ENCODE measurements at regions not wholly inside any gene's neighbourhood (a gene's known extent, or its start where the extent isn't known, plus 50 kb on each side); places are given as distances from the start of the nearest gene placed in this dataset.

DNA sequence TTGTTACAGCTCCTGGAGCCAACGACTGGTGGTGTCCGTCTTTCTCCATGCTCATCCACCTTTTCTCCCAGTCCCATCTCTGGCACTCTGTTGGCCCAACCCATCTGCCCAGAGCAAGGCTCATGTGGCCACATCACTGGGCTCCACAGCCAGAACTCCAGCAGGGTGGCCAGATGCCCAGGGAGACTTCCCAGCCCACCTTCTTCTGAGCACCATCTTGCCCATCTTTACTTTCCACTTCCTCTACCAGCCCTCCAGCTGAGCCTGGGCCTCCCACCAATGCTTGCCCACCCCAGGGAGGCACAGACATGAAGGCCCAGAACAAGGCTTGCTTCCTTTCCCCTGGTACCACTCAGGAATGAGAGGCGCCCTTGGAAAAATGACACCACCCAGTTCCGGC is 116.8 kb downstream of the BUD13 start:
- H3K9ac ChIP-seq (ENCODE audit: low read depth in 1 of 2, low read length in 2 of 2) = no peak overlapping the region
- 67% methylated on average over 4 of the region's 4 CpGs for WGBS
- H3K27ac ChIP-seq (ENCODE audit: low read depth in 1 of 2, low read length in 2 of 2) = no peak overlapping the region
- H3K27me3 ChIP-seq (ENCODE audit: control insufficient read depth in 4 of 4, insufficient read depth in 4 of 4, low read length in 3 of 4) = no peaks in the 10 kb centered on the region
- no peaks in the 10 kb centered on the region for H3K36me3 ChIP-seq (ENCODE audit: control insufficient read depth in 4 of 4, insufficient read depth in 3 of 4, low read depth in 1 of 4, low read length in 3 of 4)
- peaks cover 6 to 26% (median 12%) of the 10 kb centered on the region in 4 donors for H3K4me1 ChIP-seq (ENCODE audit: control insufficient read depth in 4 of 4, insufficient read depth in 4 of 4, low read length in 3 of 4)
- peaks cover 0 to 3% (median 1%) of the 10 kb centered on the region in 4 donors for H3K9me3 ChIP-seq (ENCODE audit: control insufficient read depth in 4 of 4, low read length in 3 of 4)
- TF ChIP-seq RAD21 (IDR thresholded peaks at IDR 0.05) = no peak
- no peak for TF ChIP-seq NR2F2 (IDR thresholded peaks at IDR 0.05)
- TF ChIP-seq, protein P1, sequence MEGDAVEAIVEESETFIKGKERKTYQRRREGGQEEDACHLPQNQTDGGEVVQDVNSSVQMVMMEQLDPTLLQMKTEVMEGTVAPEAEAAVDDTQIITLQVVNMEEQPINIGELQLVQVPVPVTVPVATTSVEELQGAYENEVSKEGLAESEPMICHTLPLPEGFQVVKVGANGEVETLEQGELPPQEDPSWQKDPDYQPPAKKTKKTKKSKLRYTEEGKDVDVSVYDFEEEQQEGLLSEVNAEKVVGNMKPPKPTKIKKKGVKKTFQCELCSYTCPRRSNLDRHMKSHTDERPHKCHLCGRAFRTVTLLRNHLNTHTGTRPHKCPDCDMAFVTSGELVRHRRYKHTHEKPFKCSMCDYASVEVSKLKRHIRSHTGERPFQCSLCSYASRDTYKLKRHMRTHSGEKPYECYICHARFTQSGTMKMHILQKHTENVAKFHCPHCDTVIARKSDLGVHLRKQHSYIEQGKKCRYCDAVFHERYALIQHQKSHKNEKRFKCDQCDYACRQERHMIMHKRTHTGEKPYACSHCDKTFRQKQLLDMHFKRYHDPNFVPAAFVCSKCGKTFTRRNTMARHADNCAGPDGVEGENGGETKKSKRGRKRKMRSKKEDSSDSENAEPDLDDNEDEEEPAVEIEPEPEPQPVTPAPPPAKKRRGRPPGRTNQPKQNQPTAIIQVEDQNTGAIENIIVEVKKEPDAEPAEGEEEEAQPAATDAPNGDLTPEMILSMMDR (IDR thresholded peaks at IDR 0.05; ENCODE audit: low read depth, low read length, missing input control) = no peak
- no peak for DNase-seq (ENCODE audit: low spot score)
- no peak overlapping the region for H3K4me3 ChIP-seq (ENCODE audit: low read depth in 1 of 3, low read length in 3 of 3)

- H3K4me3 ChIP-seq (ENCODE audit: low read depth in 1 of 3, low read length in 3 of 3) = no peak overlapping the region
- no peak for DNase-seq (ENCODE audit: low spot score)
- no peak for TF ChIP-seq GABPA (IDR thresholded peaks at IDR 0.05 in 1 of 2, conservative IDR thresholded peaks at IDR 0.05 in 1 of 2)
- no peak for TF ChIP-seq HNF4A (conservative IDR thresholded peaks at IDR 0.05)
- TF ChIP-seq HNF4G (IDR thresholded peaks at IDR 0.05) = no peak
- no peak for TF ChIP-seq TAF1 (conservative IDR thresholded peaks at IDR 0.05)
- TF ChIP-seq NR2F2 (IDR thresholded peaks at IDR 0.05) = no peak
- TF ChIP-seq, protein P2, sequence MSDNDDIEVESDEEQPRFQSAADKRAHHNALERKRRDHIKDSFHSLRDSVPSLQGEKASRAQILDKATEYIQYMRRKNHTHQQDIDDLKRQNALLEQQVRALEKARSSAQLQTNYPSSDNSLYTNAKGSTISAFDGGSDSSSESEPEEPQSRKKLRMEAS (IDR thresholded peaks at IDR 0.05) = no peak
- no peak for TF ChIP-seq YY1 (IDR thresholded peaks at IDR 0.05)
- TF ChIP-seq FOXA1 (IDR thresholded peaks at IDR 0.05) = no peak
- no peak for TF ChIP-seq JUND (IDR thresholded peaks at IDR 0.05)
- TF ChIP-seq EGR1 (IDR thresholded peaks at IDR 0.05; ENCODE audit: low read depth in 2 of 2) = no peak
- TF ChIP-seq, protein P3, sequence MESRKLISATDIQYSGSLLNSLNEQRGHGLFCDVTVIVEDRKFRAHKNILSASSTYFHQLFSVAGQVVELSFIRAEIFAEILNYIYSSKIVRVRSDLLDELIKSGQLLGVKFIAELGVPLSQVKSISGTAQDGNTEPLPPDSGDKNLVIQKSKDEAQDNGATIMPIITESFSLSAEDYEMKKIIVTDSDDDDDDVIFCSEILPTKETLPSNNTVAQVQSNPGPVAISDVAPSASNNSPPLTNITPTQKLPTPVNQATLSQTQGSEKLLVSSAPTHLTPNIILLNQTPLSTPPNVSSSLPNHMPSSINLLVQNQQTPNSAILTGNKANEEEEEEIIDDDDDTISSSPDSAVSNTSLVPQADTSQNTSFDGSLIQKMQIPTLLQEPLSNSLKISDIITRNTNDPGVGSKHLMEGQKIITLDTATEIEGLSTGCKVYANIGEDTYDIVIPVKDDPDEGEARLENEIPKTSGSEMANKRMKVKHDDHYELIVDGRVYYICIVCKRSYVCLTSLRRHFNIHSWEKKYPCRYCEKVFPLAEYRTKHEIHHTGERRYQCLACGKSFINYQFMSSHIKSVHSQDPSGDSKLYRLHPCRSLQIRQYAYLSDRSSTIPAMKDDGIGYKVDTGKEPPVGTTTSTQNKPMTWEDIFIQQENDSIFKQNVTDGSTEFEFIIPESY (IDR thresholded peaks at IDR 0.05) = no peak
- no peak for TF ChIP-seq FOXA2 (IDR thresholded peaks at IDR 0.05)
- no peak for TF ChIP-seq RXRA (IDR thresholded peaks at IDR 0.05)
- TF ChIP-seq, protein P4, sequence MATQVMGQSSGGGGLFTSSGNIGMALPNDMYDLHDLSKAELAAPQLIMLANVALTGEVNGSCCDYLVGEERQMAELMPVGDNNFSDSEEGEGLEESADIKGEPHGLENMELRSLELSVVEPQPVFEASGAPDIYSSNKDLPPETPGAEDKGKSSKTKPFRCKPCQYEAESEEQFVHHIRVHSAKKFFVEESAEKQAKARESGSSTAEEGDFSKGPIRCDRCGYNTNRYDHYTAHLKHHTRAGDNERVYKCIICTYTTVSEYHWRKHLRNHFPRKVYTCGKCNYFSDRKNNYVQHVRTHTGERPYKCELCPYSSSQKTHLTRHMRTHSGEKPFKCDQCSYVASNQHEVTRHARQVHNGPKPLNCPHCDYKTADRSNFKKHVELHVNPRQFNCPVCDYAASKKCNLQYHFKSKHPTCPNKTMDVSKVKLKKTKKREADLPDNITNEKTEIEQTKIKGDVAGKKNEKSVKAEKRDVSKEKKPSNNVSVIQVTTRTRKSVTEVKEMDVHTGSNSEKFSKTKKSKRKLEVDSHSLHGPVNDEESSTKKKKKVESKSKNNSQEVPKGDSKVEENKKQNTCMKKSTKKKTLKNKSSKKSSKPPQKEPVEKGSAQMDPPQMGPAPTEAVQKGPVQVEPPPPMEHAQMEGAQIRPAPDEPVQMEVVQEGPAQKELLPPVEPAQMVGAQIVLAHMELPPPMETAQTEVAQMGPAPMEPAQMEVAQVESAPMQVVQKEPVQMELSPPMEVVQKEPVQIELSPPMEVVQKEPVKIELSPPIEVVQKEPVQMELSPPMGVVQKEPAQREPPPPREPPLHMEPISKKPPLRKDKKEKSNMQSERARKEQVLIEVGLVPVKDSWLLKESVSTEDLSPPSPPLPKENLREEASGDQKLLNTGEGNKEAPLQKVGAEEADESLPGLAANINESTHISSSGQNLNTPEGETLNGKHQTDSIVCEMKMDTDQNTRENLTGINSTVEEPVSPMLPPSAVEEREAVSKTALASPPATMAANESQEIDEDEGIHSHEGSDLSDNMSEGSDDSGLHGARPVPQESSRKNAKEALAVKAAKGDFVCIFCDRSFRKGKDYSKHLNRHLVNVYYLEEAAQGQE (IDR thresholded peaks at IDR 0.05) = no peak
- TF ChIP-seq RAD21 (IDR thresholded peaks at IDR 0.05) = no peak
- TF ChIP-seq SP1 (IDR thresholded peaks at IDR 0.05) = no peak
- TF ChIP-seq, protein P1 (IDR thresholded peaks at IDR 0.05; ENCODE audit: low read depth, low read length, missing input control) = no peak
- TF ChIP-seq, protein P5, sequence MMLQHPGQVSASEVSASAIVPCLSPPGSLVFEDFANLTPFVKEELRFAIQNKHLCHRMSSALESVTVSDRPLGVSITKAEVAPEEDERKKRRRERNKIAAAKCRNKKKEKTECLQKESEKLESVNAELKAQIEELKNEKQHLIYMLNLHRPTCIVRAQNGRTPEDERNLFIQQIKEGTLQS (IDR thresholded peaks at IDR 0.05) = no peak
- 98% methylated on average over 1 of the region's 1 CpG for WGBS
- H3K27ac ChIP-seq (ENCODE audit: low read depth in 1 of 2, low read length in 2 of 2) = no peak overlapping the region
- no peaks in the 10 kb centered on the region for H3K27me3 ChIP-seq (ENCODE audit: control insufficient read depth in 4 of 4, insufficient read depth in 4 of 4, low read length in 3 of 4)
- H3K36me3 ChIP-seq (ENCODE audit: control insufficient read depth in 4 of 4, insufficient read depth in 3 of 4, low read depth in 1 of 4, low read length in 3 of 4) = no peaks in the 10 kb centered on the region
- peaks cover 0 to 14% (median 3%) of the 10 kb centered on the region in 4 donors for H3K4me1 ChIP-seq (ENCODE audit: control insufficient read depth in 4 of 4, insufficient read depth in 4 of 4, low read length in 3 of 4)
- H3K9ac ChIP-seq (ENCODE audit: low read depth in 1 of 2, low read length in 2 of 2) = no peak overlapping the region
- peaks cover 0 to 3% (median 1%) of the 10 kb centered on the region in 4 donors for H3K9me3 ChIP-seq (ENCODE audit: control insufficient read depth in 4 of 4, low read length in 3 of 4)
Observed at GRCh38 chr11:116654526-116654925, 118.3 kb downstream of the BUD13 start.
